ENCODE measurements at regions not wholly inside any gene's neighbourhood (a gene's known extent, or its start where the extent isn't known, plus 50 kb on each side); places are given as distances from the start of the nearest gene placed in this dataset.

- Histone ChIP-seq H3K9me3 (no peaks in the 10 kb centered on the region), H3K36me3 (no peaks in the 10 kb centered on the region), H3K4me1 (no peaks in the 10 kb centered on the region), H3K27me3 (no peaks in the 10 kb centered on the region), H3K27ac (no peak overlapping the region), H3K4me3 (no peak overlapping the region)
- intact Hi-C loops (cut with DNase I) = no loop called here
- no peak for DNase-seq (ENCODE audit: low spot score in 2 of 2)
- no peak for TF ChIP-seq CTCF (IDR thresholded peaks at IDR 0.05)
Measured at GRCh38 chr10:131013281-131013912, 298.1 kb downstream of the TCERG1L start.

- no peaks in the 10 kb centered on the region for H3K9me3 ChIP-seq
Measured at GRCh38 chr10:131014271-131014670, 297.2 kb downstream of the TCERG1L start.

GRCh38 chr10:131015271-131015670 lies 296.2 kb downstream of the TCERG1L start:
- Histone ChIP-seq H3K9me3 (no peaks in the 10 kb centered on the region), H3K4me1 (no peaks in the 10 kb centered on the region), H3K27me3 (no peaks in the 10 kb centered on the region), H3K4me3 (no peak overlapping the region), H3K27ac (no peak overlapping the region), H3K36me3 (no peaks in the 10 kb centered on the region)
- intact Hi-C loops (cut with DNase I) = no loop called here
- TF ChIP-seq CTCF (IDR thresholded peaks at IDR 0.05) = no peak
- DNase-seq (ENCODE audit: low spot score in 2 of 2) = no peak

More at GRCh38 chr10:131014271-131014670, 297.2 kb downstream of the TCERG1L start:
- Histone ChIP-seq H3K27ac (no peak overlapping the region), H3K36me3 (no peaks in the 10 kb centered on the region), H3K4me1 (no peaks in the 10 kb centered on the region), H3K27me3 (no peaks in the 10 kb centered on the region), H3K4me3 (no peak overlapping the region)
- intact Hi-C loops (cut with DNase I) = no loop called here
- TF ChIP-seq CTCF (IDR thresholded peaks at IDR 0.05) = no peak
- DNase-seq (ENCODE audit: low spot score in 2 of 2) = no peak

GRCh38 chr10:131016556-131016955 lies 295.0 kb downstream of the TCERG1L start:
- intact Hi-C loops (cut with DNase I) = no loop called here
- Histone ChIP-seq H3K9me3 (no peaks in the 10 kb centered on the region), H3K27me3 (no peaks in the 10 kb centered on the region), H3K36me3 (no peaks in the 10 kb centered on the region), H3K27ac (no peak overlapping the region), H3K4me3 (no peak overlapping the region), H3K4me1 (no peaks in the 10 kb centered on the region)
- TF ChIP-seq CTCF (IDR thresholded peaks at IDR 0.05) = no peak
- no peak for DNase-seq (ENCODE audit: low spot score in 2 of 2)

DNA sequence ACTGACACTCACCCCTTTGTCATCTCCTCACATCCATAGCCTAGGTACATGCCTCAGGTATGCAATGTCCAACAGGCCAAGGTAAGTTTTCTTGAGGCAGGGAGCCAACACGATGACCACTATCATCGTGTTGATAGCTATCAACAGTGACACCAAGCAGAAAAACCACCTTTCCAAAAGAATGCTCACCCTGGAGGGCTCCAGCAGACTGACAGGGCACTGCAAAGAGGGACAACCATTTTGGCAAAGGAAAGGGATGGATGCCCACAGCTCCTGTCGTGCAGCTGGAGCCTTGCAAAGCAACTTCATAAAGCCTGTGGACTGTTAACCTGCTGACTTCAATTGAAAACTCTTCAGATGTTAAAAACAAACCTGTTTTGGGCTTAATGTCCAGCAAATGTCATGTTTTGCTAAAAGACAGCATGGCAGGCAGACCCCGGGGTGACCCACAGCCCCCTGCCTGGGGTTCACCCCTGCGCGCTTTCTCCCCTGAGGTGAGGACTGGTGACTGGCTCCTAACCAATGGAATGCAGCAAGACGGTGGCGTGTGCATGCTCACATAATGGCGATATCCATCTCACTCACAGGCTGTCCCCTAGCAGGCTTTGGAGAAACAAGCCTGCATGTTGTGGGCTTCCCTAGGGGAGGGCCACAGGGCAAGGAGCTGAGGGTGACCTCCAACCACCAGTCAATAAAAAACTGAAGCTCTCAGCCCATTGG lies 293.8 kb downstream of the TCERG1L start:
- TF ChIP-seq CTCF (IDR thresholded peaks at IDR 0.05) = no peak
- H3K27me3 ChIP-seq = no peaks in the 10 kb centered on the region
- intact Hi-C loops (cut with DNase I) = no loop called here
- no peaks in the 10 kb centered on the region for H3K36me3 ChIP-seq
- H3K27ac ChIP-seq = no peak overlapping the region
- no peaks in the 10 kb centered on the region for H3K4me1 ChIP-seq
- no peak overlapping the region for H3K4me3 ChIP-seq
- no peaks in the 10 kb centered on the region for H3K9me3 ChIP-seq
- DNase-seq (ENCODE audit: low spot score in 2 of 2) = no peak

Measured in ascending aorta (tissue), 2 donors.